CD4-positive, CD25-positive, alpha-beta regulatory T cell (primary cell): ENCODE measurements at regions not wholly inside any gene's neighbourhood (a gene's known extent, or its start where the extent isn't known, plus 50 kb on each side); places are given as distances from the start of the nearest gene placed in this dataset.

Experiments used
- ATAC-seq, 2 donors: fragments of 150-1000 bp; cut with Tn5 transposase; one replicate each; pipeline ENCODE4 v1.10.0; 2021; ENCODE audit warnings: low read depth in 2 of 2, moderate number of reproducible peaks in 2 of 2, moderate library complexity in 1 of 2
- DNase-seq, 3 donors: peaks; one replicate each; pipeline versions ENCODE4 v3.0.0 to v3.0.0-alpha.2; 2012 to 2022; ENCODE audit warnings: mixed read lengths in 1 of 3
- H3K27ac ChIP-seq: one replicate; pipeline ENCODE4 v1.7.0; 2013; ENCODE audit warnings: mild to moderate bottlenecking, low read length; ENCODE audit not compliant: insufficient read depth, poor library complexity, severe bottlenecking
- H3K27me3 ChIP-seq: one replicate; pipeline ENCODE4 v1.7.0; 2013; ENCODE audit warnings: low read length; ENCODE audit not compliant: control insufficient read depth, insufficient read depth
- H3K36me3 ChIP-seq: one replicate; pipeline ENCODE4 v1.7.0; 2013; ENCODE audit warnings: mild to moderate bottlenecking, low read length, moderate library complexity; ENCODE audit not compliant: control insufficient read depth, insufficient read depth
- H3K4me1 ChIP-seq: 2 replicates; pipeline ENCODE4 v1.7.0; 2013; ENCODE audit warnings: mild to moderate bottlenecking, low read length; ENCODE audit not compliant: insufficient read depth, control insufficient read depth, poor library complexity, severe bottlenecking
- H3K4me3 ChIP-seq: one replicate; pipeline ENCODE4 v1.7.0; 2013; ENCODE audit warnings: low read depth, mild to moderate bottlenecking, low read length, moderate library complexity
- H3K9me3 ChIP-seq, 2 experiments: 1 replicate in 1 of 2; 2 replicates in 1 of 2; pipeline ENCODE4 v1.7.0; 2013; ENCODE audit warnings: low read length in 2 of 2, mild to moderate bottlenecking in 1 of 2, moderate library complexity in 1 of 2; ENCODE audit not compliant: control insufficient read depth in 2 of 2
- H3K27ac Mint-ChIP-seq, 3 donors: one replicate each; pipeline ENCODE4 v1.8.0; 2020 to 2022; ENCODE audit warnings: mild to moderate bottlenecking in 3 of 3, mixed read lengths in 3 of 3, moderate library complexity in 2 of 3
- H3K27me3 Mint-ChIP-seq: one replicate; pipeline ENCODE4 v1.8.0; 2022; ENCODE audit warnings: mild to moderate bottlenecking, mixed read lengths
- H3K36me3 Mint-ChIP-seq: one replicate; pipeline ENCODE4 v1.8.0; 2020; ENCODE audit warnings: mixed read lengths
- H3K4me1 Mint-ChIP-seq, 4 donors: one replicate each; pipeline ENCODE4 v1.8.0; 2020 to 2022; ENCODE audit warnings: mixed read lengths in 4 of 4, mild to moderate bottlenecking in 1 of 4
- H3K4me3 Mint-ChIP-seq, 4 donors: one replicate each; pipeline ENCODE4 v1.8.0; 2020 to 2022; ENCODE audit warnings: mild to moderate bottlenecking in 4 of 4, mixed read lengths in 4 of 4, moderate library complexity in 3 of 4
- H3K9me3 Mint-ChIP-seq, 7 donors: one replicate each; pipeline ENCODE4 v1.8.0; 2020 to 2022; ENCODE audit warnings: mixed read lengths in 7 of 7, mild to moderate bottlenecking in 3 of 7, moderate library complexity in 2 of 7

DNA sequence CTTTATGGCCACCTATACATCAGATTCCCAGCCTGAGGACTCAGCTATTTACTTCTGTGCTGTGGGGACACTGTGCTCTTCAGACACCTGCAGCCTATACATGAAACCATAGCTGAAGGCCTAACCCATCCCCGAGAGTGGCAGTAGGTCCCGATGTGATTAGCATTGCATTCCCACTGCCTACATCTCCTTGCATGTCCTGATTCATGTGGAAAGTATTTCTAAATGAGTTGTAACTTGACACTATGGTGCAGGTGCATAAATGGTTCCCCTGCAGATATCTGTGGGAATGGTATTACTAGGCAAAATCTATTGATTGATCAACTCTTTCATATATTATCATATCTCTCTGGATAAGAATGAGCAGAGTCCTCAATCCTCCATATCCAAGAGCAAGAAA, 433.5 kb downstream of the DAD1 start:
- Histone ChIP-seq H3K27ac (no peak overlapping the region), H3K4me1 (no peaks in the 10 kb centered on the region), H3K36me3 (no peaks in the 10 kb centered on the region), H3K4me3 (no peak overlapping the region), H3K27me3 (no peaks in the 10 kb centered on the region), H3K9me3 (no peaks in the 10 kb centered on the region)
- Mint-ChIP-seq H3K4me3 (no peak overlapping the region), H3K27ac (no peak overlapping the region), H3K36me3 (no peaks in the 10 kb centered on the region), H3K27me3 (peaks cover 8% of the 10 kb centered on the region), H3K4me1 (peaks cover 0 to 7% (median under 1%) of the 10 kb centered on the region in 4 donors), H3K9me3 (no peaks in the 10 kb centered on the region)
- DNase-seq (no peak), ATAC-seq (no peak)

DNA sequence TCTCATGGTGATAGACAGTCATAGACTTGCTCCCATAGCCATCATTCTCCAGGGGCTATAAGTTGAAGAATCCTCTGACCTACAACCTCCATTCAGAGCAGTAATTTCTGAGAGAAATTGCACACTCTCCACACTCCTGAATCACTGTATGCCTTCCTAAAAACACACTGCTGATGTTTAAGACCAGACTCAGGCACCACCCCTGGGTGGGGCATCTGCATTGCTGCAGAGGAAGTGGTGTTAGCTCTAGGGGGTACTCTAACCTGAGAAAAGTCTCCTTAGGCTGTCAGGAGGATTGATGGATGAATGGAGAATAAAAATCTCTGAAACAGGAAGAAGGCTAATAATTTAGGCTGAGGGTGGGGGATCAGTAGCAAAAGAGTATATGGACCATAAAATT, 436.1 kb downstream of the DAD1 start:
- H3K4me3 ChIP-seq: no peak overlapping the region
- no peaks in the 10 kb centered on the region for H3K36me3 ChIP-seq
- H3K9me3 ChIP-seq: no peaks in the 10 kb centered on the region
- no peak overlapping the region for H3K4me3 Mint-ChIP-seq
- no peaks in the 10 kb centered on the region for H3K36me3 Mint-ChIP-seq
- H3K4me1 ChIP-seq: no peaks in the 10 kb centered on the region
- H3K27ac Mint-ChIP-seq: peak overlapping the region in 1 of 3 donors; percentile 29
- no peaks in the 10 kb centered on the region for H3K27me3 ChIP-seq
- no peak overlapping the region for H3K27ac ChIP-seq
- H3K9me3 Mint-ChIP-seq: no peaks in the 10 kb centered on the region
- H3K27me3 Mint-ChIP-seq: peaks cover 8% of the 10 kb centered on the region
- ATAC-seq: no peak
- DNase-seq: peak in 1 of 3 donors; percentile 26
- peaks cover 0 to 3% (median 0%) of the 10 kb centered on the region in 4 donors for H3K4me1 Mint-ChIP-seq

DNA sequence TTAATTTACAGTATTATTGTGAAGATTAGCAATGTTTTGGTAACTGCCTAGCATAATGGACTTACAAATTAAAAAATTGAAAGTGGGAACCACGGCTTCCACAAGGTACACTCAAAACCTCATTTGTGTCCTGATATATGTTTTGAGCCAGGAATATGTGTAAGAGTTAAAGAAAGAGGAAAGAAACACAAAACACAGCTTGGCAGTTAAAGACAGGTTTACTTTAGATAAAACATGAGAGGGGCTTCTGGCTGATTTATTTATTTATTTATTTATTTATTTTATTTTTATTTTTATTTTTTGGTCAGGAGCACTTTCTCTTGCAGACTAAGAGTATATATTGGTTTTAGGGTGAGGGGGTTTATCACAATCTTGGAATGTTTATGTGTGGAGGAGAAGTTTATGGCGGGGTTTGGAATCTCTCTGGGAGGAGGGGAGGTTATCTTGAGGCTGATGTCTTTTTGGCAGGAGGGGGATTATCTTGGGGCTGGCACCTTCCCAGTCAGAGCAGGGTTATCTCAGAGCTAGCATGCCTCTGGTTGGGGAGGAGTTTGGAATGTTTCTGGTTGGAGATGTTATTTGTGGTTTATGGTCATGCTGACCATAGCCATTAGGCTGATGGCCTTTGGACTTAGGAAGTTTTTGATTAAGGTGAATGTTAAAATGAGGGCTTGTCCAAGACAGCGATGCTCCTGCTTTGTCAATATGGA, 436.7 kb downstream of the DAD1 start:
- Mint-ChIP-seq H3K36me3 (no peaks in the 10 kb centered on the region), H3K4me3 (no peak overlapping the region), H3K9me3 (no peaks in the 10 kb centered on the region), H3K4me1 (peaks cover 0 to 6% (median 0%) of the 10 kb centered on the region in 4 donors), H3K27me3 (peaks cover 8% of the 10 kb centered on the region), H3K27ac (peak overlapping the region in 1 of 3 donors; percentile 29)
- Histone ChIP-seq H3K4me3 (no peak overlapping the region), H3K4me1 (no peaks in the 10 kb centered on the region), H3K27me3 (no peaks in the 10 kb centered on the region), H3K36me3 (no peaks in the 10 kb centered on the region), H3K9me3 (no peaks in the 10 kb centered on the region), H3K27ac (no peak overlapping the region)
- no peak for ATAC-seq
- no peak for DNase-seq

DNA sequence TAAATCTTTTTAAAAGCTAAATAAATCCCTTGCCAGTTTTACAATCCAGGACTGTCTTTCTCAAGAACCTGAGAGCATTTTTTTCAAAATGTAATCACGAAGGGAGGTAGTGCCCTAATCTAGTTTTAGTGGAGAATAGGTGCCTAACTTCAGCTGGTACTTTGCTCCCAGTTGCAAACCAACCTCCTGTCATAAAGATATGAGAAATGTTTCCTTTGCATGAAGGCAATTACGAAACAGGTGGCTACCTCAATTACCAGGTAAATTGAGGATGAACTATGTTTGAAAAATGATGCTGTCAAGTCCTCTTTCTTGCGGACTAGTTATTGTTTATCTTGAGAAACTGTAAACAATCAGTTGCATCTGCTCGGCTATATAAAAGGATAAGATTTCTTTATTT, 437.9 kb downstream of the DAD1 start:
- Histone ChIP-seq H3K27ac (no peak overlapping the region), H3K4me3 (no peak overlapping the region), H3K4me1 (no peaks in the 10 kb centered on the region), H3K27me3 (no peaks in the 10 kb centered on the region), H3K9me3 (no peaks in the 10 kb centered on the region), H3K36me3 (no peaks in the 10 kb centered on the region)
- no peaks in the 10 kb centered on the region for H3K36me3 Mint-ChIP-seq
- no peak overlapping the region for H3K27ac Mint-ChIP-seq
- ATAC-seq (no peak), DNase-seq (no peak)
- no peak overlapping the region for H3K4me3 Mint-ChIP-seq
- peaks cover 8% of the 10 kb centered on the region for H3K27me3 Mint-ChIP-seq
- peaks cover 0 to 6% (median 0%) of the 10 kb centered on the region in 4 donors for H3K4me1 Mint-ChIP-seq
- no peaks in the 10 kb centered on the region for H3K9me3 Mint-ChIP-seq

DNA sequence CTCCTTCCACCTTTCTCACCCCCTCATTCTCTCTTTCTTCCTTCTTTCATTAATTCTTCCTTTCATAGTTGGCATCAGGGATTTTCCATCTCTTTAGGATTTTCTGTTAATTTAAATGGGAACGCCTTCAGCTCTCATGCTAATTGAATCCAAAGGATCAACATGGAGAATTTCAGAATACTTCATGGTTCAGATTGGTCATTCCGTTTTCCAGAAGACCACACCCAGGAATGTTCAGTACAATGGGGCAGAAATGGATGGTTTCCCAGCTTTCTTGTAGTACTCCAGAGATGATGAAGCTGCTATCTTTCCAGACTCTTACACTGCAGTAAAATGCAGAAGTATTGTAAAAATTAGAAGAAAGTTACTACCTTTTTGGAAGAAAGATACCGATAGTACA, 440.0 kb downstream of the DAD1 start:
- H3K36me3 Mint-ChIP-seq: no peaks in the 10 kb centered on the region
- no peaks in the 10 kb centered on the region for H3K27me3 ChIP-seq
- no peak overlapping the region for H3K27ac ChIP-seq
- peaks cover 0 to 6% (median 0%) of the 10 kb centered on the region in 4 donors for H3K4me1 Mint-ChIP-seq
- no peak for ATAC-seq
- no peaks in the 10 kb centered on the region for H3K9me3 Mint-ChIP-seq
- H3K27ac Mint-ChIP-seq: no peak overlapping the region
- H3K4me3 ChIP-seq: no peak overlapping the region
- H3K4me3 Mint-ChIP-seq: no peak overlapping the region
- H3K36me3 ChIP-seq: no peaks in the 10 kb centered on the region
- peaks cover 8% of the 10 kb centered on the region for H3K27me3 Mint-ChIP-seq
- no peak for DNase-seq
- H3K4me1 ChIP-seq: no peaks in the 10 kb centered on the region
- no peaks in the 10 kb centered on the region for H3K9me3 ChIP-seq

DNA sequence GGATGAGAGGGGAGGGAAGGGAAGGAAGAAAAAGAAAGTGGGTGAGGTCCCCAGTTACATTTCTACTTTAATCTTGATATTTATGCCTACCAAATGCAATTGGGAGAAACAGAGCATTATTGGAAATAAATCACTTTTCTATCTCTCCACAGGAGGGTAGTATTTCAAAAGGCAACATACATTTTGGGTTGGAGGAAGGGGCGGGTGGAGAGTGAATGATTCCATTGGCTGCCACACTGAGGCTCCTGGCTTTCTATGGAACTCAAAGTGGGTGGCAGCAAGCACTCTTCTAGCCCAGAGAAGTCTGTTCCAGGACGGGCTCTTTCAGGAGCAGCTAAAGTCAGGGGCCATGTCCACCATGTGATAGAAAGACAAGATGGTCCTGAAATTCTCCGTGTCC, 441.3 kb downstream of the DAD1 start:
- no peak for ATAC-seq
- peak overlapping the region; percentile 44 for H3K4me3 ChIP-seq
- DNase-seq: no peak

DNA sequence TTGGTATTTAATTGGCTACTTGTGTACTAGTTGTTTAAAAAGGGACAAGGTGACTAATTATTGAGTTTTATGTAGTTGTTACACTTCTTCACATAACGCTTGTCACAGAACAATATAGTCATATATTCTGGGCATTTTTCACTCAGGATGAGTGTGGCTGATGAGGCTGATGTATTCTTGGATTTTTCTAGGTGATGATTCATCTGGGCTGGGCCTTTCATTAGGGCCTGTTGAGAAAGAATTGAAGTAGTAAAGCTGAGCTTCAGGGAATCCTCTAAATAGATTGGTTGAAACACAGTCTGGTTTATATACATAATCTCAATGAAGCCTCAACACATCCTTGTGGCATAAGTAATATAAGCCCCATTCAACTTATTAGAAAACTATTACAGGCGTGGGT, 445.7 kb downstream of the DAD1 start:
- H3K36me3 ChIP-seq: no peaks in the 10 kb centered on the region
- H3K27ac ChIP-seq: no peak overlapping the region
- no peaks in the 10 kb centered on the region for H3K4me1 ChIP-seq
- no peak overlapping the region for H3K27ac Mint-ChIP-seq
- H3K9me3 ChIP-seq: no peaks in the 10 kb centered on the region
- H3K4me1 Mint-ChIP-seq: peaks cover 0 to 3% (median 0%) of the 10 kb centered on the region in 4 donors
- H3K27me3 Mint-ChIP-seq: peaks cover 9% of the 10 kb centered on the region
- H3K4me3 ChIP-seq: no peak overlapping the region
- H3K36me3 Mint-ChIP-seq: no peaks in the 10 kb centered on the region
- ATAC-seq (no peak), DNase-seq (no peak)
- no peaks in the 10 kb centered on the region for H3K9me3 Mint-ChIP-seq
- H3K27me3 ChIP-seq: no peaks in the 10 kb centered on the region
- no peak overlapping the region for H3K4me3 Mint-ChIP-seq

More for the DNA sequence above, 441.3 kb downstream of the DAD1 start:
- H3K27me3 Mint-ChIP-seq: peaks cover 4% of the 10 kb centered on the region
- no peaks in the 10 kb centered on the region for H3K9me3 ChIP-seq
- H3K9me3 Mint-ChIP-seq: no peaks in the 10 kb centered on the region
- H3K27ac Mint-ChIP-seq: no peak overlapping the region
- no peaks in the 10 kb centered on the region for H3K36me3 ChIP-seq
- H3K4me3 Mint-ChIP-seq: peak overlapping the region; percentile 61 to 87 (median 84)
- H3K4me1 ChIP-seq: no peaks in the 10 kb centered on the region
- no peaks in the 10 kb centered on the region for H3K27me3 ChIP-seq
- no peak overlapping the region for H3K27ac ChIP-seq
- no peaks in the 10 kb centered on the region for H3K36me3 Mint-ChIP-seq
- peaks cover 0 to 3% (median 0%) of the 10 kb centered on the region in 4 donors for H3K4me1 Mint-ChIP-seq

DNA sequence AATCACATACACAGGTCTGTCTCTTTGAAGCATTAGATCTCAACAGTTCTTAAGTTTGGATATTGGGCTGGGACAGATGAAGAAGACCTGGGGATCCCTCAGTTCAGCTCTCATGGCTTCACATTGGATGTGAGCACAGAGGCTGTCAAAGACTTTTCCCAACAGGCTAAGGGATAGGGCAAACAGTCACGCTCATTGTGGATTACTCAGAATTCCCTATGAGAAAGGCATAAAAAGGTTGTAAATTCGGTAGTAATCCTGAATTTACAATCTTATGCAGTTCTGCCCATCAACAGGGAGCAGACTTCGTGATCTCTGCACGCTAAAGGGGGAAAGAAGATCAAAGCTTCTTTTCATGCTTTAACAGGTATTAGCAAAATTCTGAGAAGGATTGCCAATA, 448.4 kb downstream of the DAD1 start:
- Mint-ChIP-seq H3K4me3 (no peak overlapping the region), H3K4me1 (no peaks in the 10 kb centered on the region), H3K27me3 (peaks cover 9% of the 10 kb centered on the region), H3K36me3 (no peaks in the 10 kb centered on the region), H3K9me3 (no peaks in the 10 kb centered on the region), H3K27ac (no peak overlapping the region)
- Histone ChIP-seq H3K27me3 (no peaks in the 10 kb centered on the region), H3K9me3 (no peaks in the 10 kb centered on the region), H3K4me1 (no peaks in the 10 kb centered on the region), H3K27ac (no peak overlapping the region), H3K4me3 (no peak overlapping the region), H3K36me3 (no peaks in the 10 kb centered on the region)
- ATAC-seq (no peak), DNase-seq (no peak)
